A673 (cell line): ENCODE measurements at regions not wholly inside any gene's neighbourhood (a gene's known extent, or its start where the extent isn't known, plus 50 kb on each side); places are given as distances from the start of the nearest gene placed in this dataset.

ENCODE experiments used
- BruUV-seq: library from RNA; stranded (reverse); fragments of 400-500 nt; replicated peaks from 2 replicates; lab custom pipeline; 2021; lab: Mats Ljungman, UMichigan
- CTCF ChIA-PET: fragments of 300-600 bp; sonication (Branson Sonifier 250); formaldehyde crosslinking; loops from one replicate; lab custom pipeline; 2022; ENCODE audit warnings: antibody characterized with exemption; lab: Charles Lee
- POLR2A ChIA-PET: fragments of 300-600 bp; sonication (Branson Sonifier 250); formaldehyde crosslinking; loops from one replicate; lab custom pipeline; 2022; ENCODE audit warnings: antibody characterized with exemption; ENCODE audit not compliant: low non-redundant PET; lab: Charles Lee
- DNase-seq: peaks from one replicate; pipeline ENCODE4 v3.0.0-alpha.2; 2015; ENCODE audit warnings: low spot score
- H3K27ac ChIP-seq: fragments of 200-600 bp; sonication (generic); 2 replicates; pipeline ENCODE4 v1.5.1; 2016; ENCODE audit warnings: mixed run types, low read depth, mild to moderate bottlenecking, mixed read lengths, antibody characterized with exemption, low read length; ENCODE audit not compliant: poor library complexity, severe bottlenecking
- H3K27me3 ChIP-seq: fragments of 200-600 bp; sonication (generic); replicated peaks from 2 replicates; pipeline ENCODE4 v1.6.1; 2017; ENCODE audit warnings: mixed run types, low read depth, mild to moderate bottlenecking, mixed read lengths, antibody characterized with exemption, low read length; ENCODE audit not compliant: insufficient read depth, poor library complexity
- H3K36me3 ChIP-seq: fragments of 200-600 bp; sonication (generic); 2 replicates; pipeline ENCODE4 v1.6.1; 2016; ENCODE audit warnings: mixed run types, mild to moderate bottlenecking, mixed read lengths, antibody characterized with exemption, low read length; ENCODE audit not compliant: insufficient read depth, poor library complexity, severe bottlenecking
- H3K4me1 ChIP-seq: fragments of 200-600 bp; sonication (generic); 2 replicates; pipeline ENCODE4 v1.6.1; 2017; ENCODE audit warnings: mixed run types, mild to moderate bottlenecking, mixed read lengths, antibody characterized with exemption, low read length; ENCODE audit not compliant: insufficient read depth, poor library complexity, severe bottlenecking
- H3K4me3 ChIP-seq: fragments of 200-600 bp; sonication (generic); 2 replicates; pipeline ENCODE4 v1.5.1; 2016; ENCODE audit warnings: low read depth, mixed run types, mild to moderate bottlenecking, mixed read lengths, low read length; ENCODE audit not compliant: poor library complexity, severe bottlenecking
- H3K9me3 ChIP-seq: fragments of 200-600 bp; sonication (generic); 2 replicates; pipeline ENCODE4 v1.6.1; 2016; ENCODE audit warnings: mixed run types, low read depth, mild to moderate bottlenecking, mixed read lengths, antibody characterized with exemption, low read length; ENCODE audit not compliant: poor library complexity, severe bottlenecking
- CTCF ChIP-seq: fragments of 300-800, 200-600 bp; sonication (generic); conservative IDR thresholded peaks from 2 replicates; pipeline ENCODE4 v1.5.1; 2017; ENCODE audit warnings: low read depth, mild to moderate bottlenecking, antibody characterized with exemption, low read length, moderate library complexity, mixed read lengths
- EZH2 ChIP-seq: fragments of 200-600 bp; sonication (generic); IDR thresholded peaks from 2 replicates; pipeline ENCODE4 v1.6.1; 2017; ENCODE audit warnings: borderline replicate concordance, low read depth, mild to moderate bottlenecking, mixed read lengths, antibody characterized with exemption, low read length; ENCODE audit not compliant: poor library complexity, severe bottlenecking
- intact Hi-C: fragments of 100-400 bp; cut with micrococcal nuclease; formaldehyde crosslinking; loops from one replicate; pipeline ENCODE4 v1.10.0; 2022; ENCODE audit not compliant: unreplicated experiment

GRCh38 chr9:86687788-86688187 is 259.5 kb downstream of the GAS1 start:
- H3K4me3 ChIP-seq: no peak overlapping the region
- intact Hi-C loops: no loop called here
- ChIA-PET POLR2A (no interaction called here), CTCF (no interaction called here)
- no peaks in the 10 kb centered on the region for H3K4me1 ChIP-seq
- H3K36me3 ChIP-seq: no peaks in the 10 kb centered on the region
- peak; percentile 45 for DNase-seq
- TF ChIP-seq CTCF (no peak), EZH2 (no peak)
- no peaks in the 10 kb centered on the region for H3K9me3 ChIP-seq
- H3K27me3 ChIP-seq: no peaks in the 10 kb centered on the region
- no peak overlapping the region for H3K27ac ChIP-seq
- BruUV-seq: no TSS peak

GRCh38 chr9:86685556-86685955 is 261.8 kb downstream of the GAS1 start:
- no peaks in the 10 kb centered on the region for H3K9me3 ChIP-seq
- no TSS peak for BruUV-seq
- no peaks in the 10 kb centered on the region for H3K36me3 ChIP-seq
- H3K27me3 ChIP-seq: no peaks in the 10 kb centered on the region
- intact Hi-C loops: no loop called here
- no peak overlapping the region for H3K27ac ChIP-seq
- TF ChIP-seq EZH2 (no peak), CTCF (no peak)
- ChIA-PET CTCF (no interaction called here), POLR2A (no interaction called here)
- no peak for DNase-seq
- no peaks in the 10 kb centered on the region for H3K4me1 ChIP-seq
- H3K4me3 ChIP-seq: no peak overlapping the region

GRCh38 chr9:86684148-86684547 is 263.2 kb downstream of the GAS1 start:
- H3K36me3 ChIP-seq: no peaks in the 10 kb centered on the region
- H3K9me3 ChIP-seq: no peaks in the 10 kb centered on the region
- no peak for DNase-seq
- no peak overlapping the region for H3K27ac ChIP-seq
- POLR2A ChIA-PET: no interaction called here
- H3K4me1 ChIP-seq: no peaks in the 10 kb centered on the region
- no TSS peak for BruUV-seq
- no peak overlapping the region for H3K4me3 ChIP-seq
- TF ChIP-seq EZH2 (no peak), CTCF (no peak)
- intact Hi-C loops: no loop called here
- no peaks in the 10 kb centered on the region for H3K27me3 ChIP-seq
- CTCF ChIA-PET: no interaction called here
